HepG2 (cell line): ENCODE measurements at regions not wholly inside any gene's neighbourhood (a gene's known extent, or its start where the extent isn't known, plus 50 kb on each side); places are given as distances from the start of the nearest gene placed in this dataset.

Experiments used
- ATAC-seq: fragments of 200-7000 bp; cut with Tn5 transposase; 3 replicates; pipeline ENCODE4 v1.9.1; 2020; ENCODE audit warnings: mild to moderate bottlenecking, moderate library complexity
- BruUV-seq: library from RNA; stranded (reverse); fragments of 400-500 nt; replicated peaks from 2 replicates; lab custom pipeline; 2021; lab: Mats Ljungman, UMichigan
- CTCF ChIA-PET: fragments of 300-600 bp; formaldehyde crosslinking; extraction: SDS; loops from one replicate; lab custom pipeline; 2021; ENCODE audit warnings: low total read pairs, inconsistent platforms, low intra/inter-chr PET ratio; lab: Yijun Ruan, JAX
- POLR2A ChIA-PET: fragments of 350-600 bp; sonication (Branson Sonifier 250); formaldehyde crosslinking; loops from one replicate; lab custom pipeline; 2020; ENCODE audit warnings: antibody characterized with exemption, inconsistent platforms; lab: Yijun Ruan, JAX
- DNase-seq: peaks from one replicate; pipeline ENCODE4 v3.0.0-alpha.2; 2015; ENCODE audit warnings: low spot score
- FAIRE-seq: peaks from 3 replicates; lab custom pipeline; 2011; peaks lifted over from hg19 to GRCh38; lab: Jason Lieb, UNC
- H2AFZ ChIP-seq: one replicate; pipeline ENCODE4 v1.6.1; 2011; ENCODE audit warnings: low read length, inconsistent platforms
- H3K27ac ChIP-seq: fragments of 300-600 bp; 3 replicates; pipeline ENCODE4 v1.8.0; 2011; ENCODE audit warnings: mixed run types, mild to moderate bottlenecking, mixed read lengths, low read length, inconsistent platforms; ENCODE audit not compliant: insufficient read depth; ENCODE audit errors: extremely low read length
- H3K27me3 ChIP-seq, 2 experiments: fragments of 200-600 bp in 1 of 2; 2 replicates in 1 of 2; 3 replicates in 1 of 2; pipeline versions ENCODE4 v1.6.0 to v1.8.0; 2011; ENCODE audit warnings: low read length in 2 of 2, mild to moderate bottlenecking in 2 of 2, moderate library complexity in 2 of 2, inconsistent platforms in 1 of 2; ENCODE audit not compliant: insufficient read depth in 2 of 2, control insufficient read depth in 1 of 2
- H3K36me3 ChIP-seq, 2 experiments: fragments of 200-600 bp in 1 of 2; replicated peaks in 1 of 2; 2 replicates in 1 of 2; 3 replicates in 1 of 2; pipeline versions ENCODE4 v1.5.1 to v1.8.0; 2011; ENCODE audit warnings: low read length in 2 of 2, inconsistent platforms in 1 of 2; ENCODE audit not compliant: insufficient read depth in 2 of 2, control insufficient read depth in 1 of 2
- H3K4me1 ChIP-seq: 2 replicates; pipeline ENCODE4 v1.5.1; 2012; ENCODE audit warnings: low read length, inconsistent platforms; ENCODE audit not compliant: insufficient read depth
- H3K4me2 ChIP-seq: 2 replicates; pipeline ENCODE4 v1.6.0; 2011; ENCODE audit warnings: low read depth, low read length, inconsistent platforms
- H3K4me3 ChIP-seq, 3 experiments: fragments of 200-600 bp in 1 of 3; sonication (generic), shearing (Covaris generic) in 1 of 3; replicated peaks in 1 of 3; 2 replicates each; pipeline ENCODE4 v1.5.1; 2011 to 2016; ENCODE audit warnings: low read length in 3 of 3, inconsistent platforms in 2 of 3, low read depth in 2 of 3, mild to moderate bottlenecking in 2 of 3, control low read depth in 1 of 3, mixed read lengths in 1 of 3; ENCODE audit not compliant: insufficient read depth in 1 of 3
- H3K79me2 ChIP-seq: one replicate; pipeline ENCODE4 v1.6.1; 2011; ENCODE audit warnings: low read length, inconsistent platforms; ENCODE audit not compliant: insufficient read depth
- H3K9ac ChIP-seq: 2 replicates; pipeline ENCODE4 v1.6.0; 2011; ENCODE audit warnings: mild to moderate bottlenecking, low read depth, low read length, inconsistent platforms; ENCODE audit not compliant: insufficient read depth
- H3K9me3 ChIP-seq: 2 replicates; pipeline ENCODE4 v1.5.1; 2012; ENCODE audit warnings: mild to moderate bottlenecking, low read length
- H4K20me1 ChIP-seq: 2 replicates; pipeline ENCODE4 v1.6.0; 2011; ENCODE audit warnings: inconsistent platforms, mild to moderate bottlenecking, low read length, moderate library complexity; ENCODE audit not compliant: insufficient read depth
- EP300 ChIP-seq, 3 experiments: sonication (generic) in 1 of 3; formaldehyde crosslinking in 1 of 3; IDR thresholded peaks; 2 replicates each; pipeline versions ENCODE4 v1.5.1 to v1.6.1; 2011 to 2020; ENCODE audit warnings: low read depth in 2 of 3, low read length in 2 of 3, borderline replicate concordance in 1 of 3, improper control_type of control experiment in 1 of 3, mild to moderate bottlenecking in 1 of 3, missing genetic modification reagents in 1 of 3, moderate library complexity in 1 of 3
- POLR2A ChIP-seq, 2 experiments: IDR thresholded peaks; 2 replicates each; pipeline ENCODE4 v1.6.1; 2011; ENCODE audit warnings: low read depth in 2 of 2, low read length in 2 of 2, mild to moderate bottlenecking in 1 of 2, moderate library complexity in 1 of 2; ENCODE audit not compliant: insufficient read depth in 1 of 2
- RFX5 ChIP-seq: IDR thresholded peaks from 2 replicates; pipeline ENCODE4 v1.6.1; 2011; ENCODE audit warnings: low read depth, low read length, improper control_type of control experiment
- ZHX1 ChIP-seq: sonication (generic); formaldehyde crosslinking; IDR thresholded peaks from 2 replicates; pipeline ENCODE4 v1.8.1; 2022; ENCODE audit warnings: low read depth, mild to moderate bottlenecking, missing genetic modification reagents
- ZNF224 ChIP-seq: sonication (generic); formaldehyde crosslinking; IDR thresholded peaks from 2 replicates; pipeline ENCODE4 v1.5.0; 2020; ENCODE audit warnings: mild to moderate bottlenecking, missing genetic modification reagents
- ZNF225 ChIP-seq: sonication (generic); formaldehyde crosslinking; IDR thresholded peaks from 2 replicates; pipeline ENCODE4 v1.4.0; 2020; ENCODE audit warnings: mild to moderate bottlenecking, missing genetic modification reagents
- ZNF549 ChIP-seq: sonication (generic); formaldehyde crosslinking; IDR thresholded peaks from 2 replicates; pipeline ENCODE4 v1.5.0; 2020; ENCODE audit warnings: missing genetic modification reagents
- ZNF615 ChIP-seq: sonication (generic); formaldehyde crosslinking; IDR thresholded peaks from 2 replicates; pipeline ENCODE4 v1.5.0; 2020; ENCODE audit warnings: mild to moderate bottlenecking, missing genetic modification reagents, borderline replicate concordance
- ZNF747 ChIP-seq: sonication (generic); formaldehyde crosslinking; IDR thresholded peaks from 2 replicates; pipeline ENCODE4 v1.8.1; 2023; ENCODE audit warnings: missing genetic modification reagents, mild to moderate bottlenecking, borderline replicate concordance
- WGBS: methylation state at CpG from one replicate; pipeline ENCODE4 v1.1.6; 2017; ENCODE audit warnings: low lambda C conversion rate; 5-methylcytosine and 5-hydroxymethylcytosine counted together
- in situ Hi-C: cut with HindIII; loops from 2 replicates; pipeline ENCODE4 v1.10.0; 2017; ENCODE audit warnings: low pct_unique_long_range_greater_than_20kb; ENCODE audit not compliant: extremely low pct_ligation_motif_present
- intact Hi-C: fragments of 100-400 bp; cut with micrococcal nuclease; formaldehyde crosslinking; loops from one replicate; pipeline ENCODE4 v1.10.0; 2022; ENCODE audit not compliant: unreplicated experiment

DNA sequence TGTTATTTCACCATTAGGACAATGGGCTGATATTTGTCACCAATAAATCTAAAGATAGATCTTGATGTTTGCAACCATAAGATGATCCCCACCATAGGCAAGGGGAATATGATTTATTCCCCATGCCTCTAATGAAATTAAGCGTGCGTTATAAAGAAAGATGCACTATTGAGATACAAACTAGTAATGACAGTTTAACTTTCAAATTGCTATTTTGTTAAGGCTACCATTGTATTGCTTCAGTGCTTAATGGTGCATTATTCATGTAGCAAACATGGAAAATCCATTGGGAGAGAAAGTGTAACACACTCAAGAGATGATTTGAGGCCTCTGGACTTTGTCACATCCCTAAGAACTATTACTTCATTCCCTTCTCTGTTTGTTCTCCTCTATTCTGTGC, 108.9 kb upstream of the TRABD2B start (continued):
- TF ChIP-seq ZHX1 (CRISPR knock-in tag): no peak
- TF ChIP-seq ZNF615 (CRISPR knock-in tag): no peak
- no peak for TF ChIP-seq ZNF224 (CRISPR knock-in tag)
- TF ChIP-seq EP300 (IDR thresholded peaks at IDR 0.05; ENCODE audit: low read depth in 2 of 2, low read length in 2 of 2): no peak
- no peak for TF ChIP-seq EP300 (CRISPR knock-in tag; IDR thresholded peaks at IDR 0.05; ENCODE audit: borderline replicate concordance)
- TF ChIP-seq ZNF225 (CRISPR knock-in tag): no peak
- no peak for TF ChIP-seq POLR2A (IDR thresholded peaks at IDR 0.05; ENCODE audit: insufficient read depth in 1 of 2, low read depth in 2 of 2, low read length in 2 of 2)
- TF ChIP-seq ZNF549 (CRISPR knock-in tag): no peak
- no peak for TF ChIP-seq ZNF747 (CRISPR knock-in tag)

DNA sequence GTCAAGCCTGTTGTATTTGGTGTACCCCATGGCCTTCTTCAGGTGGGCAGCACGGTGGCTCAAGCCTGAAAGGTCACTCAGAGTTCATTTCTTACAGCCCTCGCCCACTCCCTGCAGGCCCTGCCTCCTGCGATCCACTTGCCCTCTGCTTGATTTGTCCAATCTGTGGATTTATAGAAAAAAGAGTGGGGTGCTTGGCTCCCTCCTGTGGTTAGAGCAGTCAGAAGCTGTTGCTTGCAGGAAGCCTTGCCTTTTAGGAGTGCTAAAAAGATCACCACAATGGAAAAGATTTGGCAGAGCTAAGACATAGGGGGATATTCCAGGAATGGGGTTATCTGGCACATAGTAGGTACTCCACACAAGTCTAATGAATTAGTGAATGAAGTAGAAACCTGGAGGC, 108.0 kb upstream of the TRABD2B start:
- CTCF ChIA-PET: no interaction called here
- H3K36me3 ChIP-seq: no peaks in the 10 kb centered on the region
- DNase-seq (no peak), FAIRE-seq (no peak), ATAC-seq (no peak)
- H3K27ac ChIP-seq: no peak overlapping the region
- no peaks in the 10 kb centered on the region for H3K9me3 ChIP-seq
- H4K20me1 ChIP-seq: no peaks in the 10 kb centered on the region
- no peaks in the 10 kb centered on the region for H3K27me3 ChIP-seq
- H3K4me1 ChIP-seq: no peaks in the 10 kb centered on the region
- POLR2A ChIA-PET: no interaction called here
- intact Hi-C loops (no loop called here), in situ Hi-C loops (loop anchor here (5.0 kb wide), 1 partner anchor 97 kb away; no protein-coding TSS in a partner anchor)
- BruUV-seq: no TSS peak
- H2AFZ ChIP-seq: no peak overlapping the region
- no peaks in the 10 kb centered on the region for H3K79me2 ChIP-seq
- no peak for TF ChIP-seq RFX5
- H3K9ac ChIP-seq: no peak overlapping the region
- WGBS: 46% methylated on average over 2 of the region's 3 CpGs
- no peak overlapping the region for H3K4me2 ChIP-seq
- H3K4me3 ChIP-seq: no peak overlapping the region
